HFFc6 (cell line): ENCODE measurements at regions not wholly inside any gene's neighbourhood (a gene's known extent, or its start where the extent isn't known, plus 50 kb on each side); places are given as distances from the start of the nearest gene placed in this dataset.
A peak's percentile ranks its signal among the peaks of the same experiment; 100 is the strongest.

ENCODE experiments used
- DNase-seq: peaks from one replicate; pipeline ENCODE4 v3.0.0-alpha.2; 2018
- H3K27ac Mint-ChIP-seq: 2 replicates; pipeline ENCODE4 v1.8.0; 2020; ENCODE audit warnings: mild to moderate bottlenecking, mixed read lengths
- H3K27me3 Mint-ChIP-seq: 2 replicates; pipeline ENCODE4 v1.8.0; 2021; ENCODE audit warnings: mild to moderate bottlenecking, moderate library complexity, mixed read lengths; ENCODE audit not compliant: insufficient read depth
- H3K36me3 Mint-ChIP-seq: 2 replicates; pipeline ENCODE4 v1.8.0; 2021; ENCODE audit warnings: low read depth, mixed read lengths
- H3K4me1 Mint-ChIP-seq: 2 replicates; pipeline ENCODE4 v1.8.0; 2020; ENCODE audit warnings: low read depth, mixed read lengths
- H3K4me3 Mint-ChIP-seq: 2 replicates; pipeline ENCODE4 v1.8.0; 2020; ENCODE audit warnings: mild to moderate bottlenecking, moderate library complexity, mixed read lengths
- H3K9me3 Mint-ChIP-seq: 2 replicates; pipeline ENCODE4 v1.8.0; 2020; ENCODE audit warnings: mild to moderate bottlenecking, mixed read lengths
- TF ChIP-seq, protein P1 (sequence below): fragments of 200-600 bp; sonication (generic); IDR thresholded peaks from 2 replicates; pipeline ENCODE4 v1.5.0; 2021; ENCODE audit warnings: antibody characterized with exemption, mild to moderate bottlenecking

DNA sequence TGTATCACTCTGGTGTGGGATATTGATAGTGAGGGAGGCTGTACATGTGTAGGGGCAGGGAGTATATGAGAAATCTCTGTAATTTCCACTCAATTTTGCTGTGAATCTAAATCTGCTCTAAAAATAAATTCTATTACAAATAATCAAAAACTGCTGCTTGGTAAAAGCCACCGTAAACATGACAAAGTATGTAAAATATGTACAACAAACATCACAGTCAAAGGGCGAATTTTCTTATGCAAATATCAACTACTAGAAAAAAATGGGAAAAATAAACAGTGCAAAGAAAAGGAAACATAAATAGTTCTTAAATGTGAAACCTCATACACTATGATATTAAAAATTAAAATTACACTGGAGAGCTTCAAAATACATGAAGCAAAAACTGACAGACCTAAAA is 105.1 kb upstream of the DCLK2 start:
- Mint-ChIP-seq H3K4me3 (peak overlapping the region; percentile 0; the same call in 1 of the 2 replicates), H3K9me3 (no peaks in the 10 kb centered on the region), H3K4me1 (peaks cover 31% of the 10 kb centered on the region), H3K36me3 (peaks cover 5% of the 10 kb centered on the region; the same call in 1 of the 2 replicates), H3K27ac (no peak overlapping the region), H3K27me3 (no peaks in the 10 kb centered on the region)
- DNase-seq: no peak
- TF ChIP-seq, protein P1, sequence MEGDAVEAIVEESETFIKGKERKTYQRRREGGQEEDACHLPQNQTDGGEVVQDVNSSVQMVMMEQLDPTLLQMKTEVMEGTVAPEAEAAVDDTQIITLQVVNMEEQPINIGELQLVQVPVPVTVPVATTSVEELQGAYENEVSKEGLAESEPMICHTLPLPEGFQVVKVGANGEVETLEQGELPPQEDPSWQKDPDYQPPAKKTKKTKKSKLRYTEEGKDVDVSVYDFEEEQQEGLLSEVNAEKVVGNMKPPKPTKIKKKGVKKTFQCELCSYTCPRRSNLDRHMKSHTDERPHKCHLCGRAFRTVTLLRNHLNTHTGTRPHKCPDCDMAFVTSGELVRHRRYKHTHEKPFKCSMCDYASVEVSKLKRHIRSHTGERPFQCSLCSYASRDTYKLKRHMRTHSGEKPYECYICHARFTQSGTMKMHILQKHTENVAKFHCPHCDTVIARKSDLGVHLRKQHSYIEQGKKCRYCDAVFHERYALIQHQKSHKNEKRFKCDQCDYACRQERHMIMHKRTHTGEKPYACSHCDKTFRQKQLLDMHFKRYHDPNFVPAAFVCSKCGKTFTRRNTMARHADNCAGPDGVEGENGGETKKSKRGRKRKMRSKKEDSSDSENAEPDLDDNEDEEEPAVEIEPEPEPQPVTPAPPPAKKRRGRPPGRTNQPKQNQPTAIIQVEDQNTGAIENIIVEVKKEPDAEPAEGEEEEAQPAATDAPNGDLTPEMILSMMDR: no peak

DNA sequence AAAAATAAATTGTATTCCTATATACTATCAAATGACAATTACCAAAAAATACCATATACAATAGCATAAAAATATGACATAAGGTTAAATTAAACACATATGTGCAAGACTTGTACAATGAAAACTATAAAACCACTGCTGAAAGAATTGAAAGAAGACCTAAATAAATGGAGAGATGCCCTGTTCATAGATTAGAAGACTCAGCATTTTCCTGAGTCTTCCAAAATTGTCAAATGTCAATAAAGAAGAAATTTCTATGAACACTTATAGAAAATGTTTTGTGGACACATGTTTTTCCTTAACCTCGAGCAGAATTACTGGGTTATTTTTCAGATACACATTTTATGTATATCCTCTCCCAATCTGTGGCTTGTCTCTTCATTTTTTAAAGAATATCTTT is 103.1 kb upstream of the DCLK2 start:
- Mint-ChIP-seq H3K27me3 (no peaks in the 10 kb centered on the region), H3K36me3 (peaks cover 5% of the 10 kb centered on the region; the same call in 1 of the 2 replicates), H3K4me3 (no peak overlapping the region), H3K4me1 (peaks cover 39% of the 10 kb centered on the region), H3K27ac (no peak overlapping the region), H3K9me3 (no peaks in the 10 kb centered on the region)
- no peak for DNase-seq
- TF ChIP-seq, protein P1: no peak

- TF ChIP-seq, protein P1: no peak
- no peak for DNase-seq
- Mint-ChIP-seq H3K27me3 (no peaks in the 10 kb centered on the region), H3K36me3 (peaks cover 5% of the 10 kb centered on the region; the same call in 1 of the 2 replicates), H3K9me3 (no peaks in the 10 kb centered on the region), H3K4me1 (peaks cover 37% of the 10 kb centered on the region), H3K27ac (no peak overlapping the region), H3K4me3 (no peak overlapping the region)
Observed at GRCh38 chr4:149980121-149980682, 98.0 kb upstream of the DCLK2 start.

GRCh38 chr4:149980941-149981340 is 97.3 kb upstream of the DCLK2 start:
- H3K4me1 Mint-ChIP-seq: peaks cover 30% of the 10 kb centered on the region
- no peak overlapping the region for H3K4me3 Mint-ChIP-seq
- H3K27me3 Mint-ChIP-seq: no peaks in the 10 kb centered on the region
- no peak overlapping the region for H3K27ac Mint-ChIP-seq
- DNase-seq: peak; percentile 39
- TF ChIP-seq, protein P1: peak; percentile 88
- H3K36me3 Mint-ChIP-seq: peaks cover 5% of the 10 kb centered on the region; the same call in 1 of the 2 replicates
- H3K9me3 Mint-ChIP-seq: no peaks in the 10 kb centered on the region

- Mint-ChIP-seq H3K4me1 (peaks cover 42% of the 10 kb centered on the region), H3K36me3 (no peaks in the 10 kb centered on the region), H3K4me3 (no peak overlapping the region), H3K27ac (no peak overlapping the region), H3K9me3 (no peaks in the 10 kb centered on the region), H3K27me3 (no peaks in the 10 kb centered on the region)
- TF ChIP-seq, protein P1: no peak
- DNase-seq: no peak
Observed at GRCh38 chr4:149983401-149983800, 94.8 kb upstream of the DCLK2 start.
